ENCODE measurements at regions not wholly inside any gene's neighbourhood (a gene's known extent, or its start where the extent isn't known, plus 50 kb on each side); places are given as distances from the start of the nearest gene placed in this dataset.

DNA sequence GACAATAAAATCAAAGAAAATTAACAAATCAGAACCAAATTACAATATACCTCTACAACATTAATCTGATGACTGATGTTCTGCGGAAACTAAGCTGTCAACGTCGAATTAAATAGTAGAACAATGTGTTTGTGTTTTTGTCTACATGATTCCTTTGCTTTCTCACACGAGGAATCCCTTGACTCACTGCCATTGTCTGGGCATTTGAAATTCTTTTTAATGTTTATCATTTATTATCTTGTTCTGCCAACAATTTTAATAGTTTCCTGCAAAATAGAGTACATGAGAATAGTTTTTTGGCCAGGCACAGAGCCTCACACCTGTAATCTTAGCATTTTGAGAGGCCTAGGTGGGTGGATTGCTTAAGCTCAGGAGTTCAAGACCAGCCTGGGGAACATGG lies 76.6 kb upstream of the KRAS start:
- TF ChIP-seq, protein P1, sequence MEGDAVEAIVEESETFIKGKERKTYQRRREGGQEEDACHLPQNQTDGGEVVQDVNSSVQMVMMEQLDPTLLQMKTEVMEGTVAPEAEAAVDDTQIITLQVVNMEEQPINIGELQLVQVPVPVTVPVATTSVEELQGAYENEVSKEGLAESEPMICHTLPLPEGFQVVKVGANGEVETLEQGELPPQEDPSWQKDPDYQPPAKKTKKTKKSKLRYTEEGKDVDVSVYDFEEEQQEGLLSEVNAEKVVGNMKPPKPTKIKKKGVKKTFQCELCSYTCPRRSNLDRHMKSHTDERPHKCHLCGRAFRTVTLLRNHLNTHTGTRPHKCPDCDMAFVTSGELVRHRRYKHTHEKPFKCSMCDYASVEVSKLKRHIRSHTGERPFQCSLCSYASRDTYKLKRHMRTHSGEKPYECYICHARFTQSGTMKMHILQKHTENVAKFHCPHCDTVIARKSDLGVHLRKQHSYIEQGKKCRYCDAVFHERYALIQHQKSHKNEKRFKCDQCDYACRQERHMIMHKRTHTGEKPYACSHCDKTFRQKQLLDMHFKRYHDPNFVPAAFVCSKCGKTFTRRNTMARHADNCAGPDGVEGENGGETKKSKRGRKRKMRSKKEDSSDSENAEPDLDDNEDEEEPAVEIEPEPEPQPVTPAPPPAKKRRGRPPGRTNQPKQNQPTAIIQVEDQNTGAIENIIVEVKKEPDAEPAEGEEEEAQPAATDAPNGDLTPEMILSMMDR (IDR thresholded peaks at IDR 0.05): no peak
- no peak for TF ChIP-seq POLR2A (IDR thresholded peaks at IDR 0.05)
